ENCODE measurements at regions not wholly inside any gene's neighbourhood (a gene's known extent, or its start where the extent isn't known, plus 50 kb on each side); places are given as distances from the start of the nearest gene placed in this dataset.

GRCh38 chr2:104240984-104241383 lies 612.9 kb upstream of the POU3F3 start:
- Mint-ChIP-seq H3K27me3 (ENCODE audit: unreplicated experiment) (no peaks in the 10 kb centered on the region), H3K9me3 (ENCODE audit: unreplicated experiment) (peaks cover 5% of the 10 kb centered on the region), H3K36me3 (ENCODE audit: unreplicated experiment) (peaks cover 10% of the 10 kb centered on the region), H3K27ac (ENCODE audit: unreplicated experiment) (no peak overlapping the region), H3K4me3 (ENCODE audit: unreplicated experiment) (no peak overlapping the region), H3K4me1 (ENCODE audit: low read depth, unreplicated experiment) (no peaks in the 10 kb centered on the region)
- TF ChIP-seq CTCF (IDR thresholded peaks at IDR 0.05; ENCODE audit: partially characterized antibody, unreplicated experiment) = no peak
- no peak for DNase-seq

GRCh38 chr2:104249629-104250028 lies 604.3 kb upstream of the POU3F3 start:
- H3K36me3 Mint-ChIP-seq (ENCODE audit: unreplicated experiment) = peaks cover 4% of the 10 kb centered on the region
- no peak for DNase-seq
- H3K4me3 Mint-ChIP-seq (ENCODE audit: unreplicated experiment) = no peak overlapping the region
- H3K27me3 Mint-ChIP-seq (ENCODE audit: unreplicated experiment) = peaks cover 2% of the 10 kb centered on the region
- H3K9me3 Mint-ChIP-seq (ENCODE audit: unreplicated experiment) = no peaks in the 10 kb centered on the region
- TF ChIP-seq CTCF (IDR thresholded peaks at IDR 0.05; ENCODE audit: partially characterized antibody, unreplicated experiment) = no peak
- no peaks in the 10 kb centered on the region for H3K4me1 Mint-ChIP-seq (ENCODE audit: low read depth, unreplicated experiment)
- no peak overlapping the region for H3K27ac Mint-ChIP-seq (ENCODE audit: unreplicated experiment)

GRCh38 chr2:104250635-104251034 lies 603.3 kb upstream of the POU3F3 start:
- no peak for TF ChIP-seq CTCF (IDR thresholded peaks at IDR 0.05; ENCODE audit: partially characterized antibody, unreplicated experiment)
- Mint-ChIP-seq H3K9me3 (ENCODE audit: unreplicated experiment) (no peaks in the 10 kb centered on the region), H3K4me3 (ENCODE audit: unreplicated experiment) (no peak overlapping the region), H3K4me1 (ENCODE audit: low read depth, unreplicated experiment) (no peaks in the 10 kb centered on the region), H3K36me3 (ENCODE audit: unreplicated experiment) (peaks cover 4% of the 10 kb centered on the region), H3K27me3 (ENCODE audit: unreplicated experiment) (peaks cover 2% of the 10 kb centered on the region), H3K27ac (ENCODE audit: unreplicated experiment) (no peak overlapping the region)
- DNase-seq = no peak

GRCh38 chr2:104254017-104254416 lies 599.9 kb upstream of the POU3F3 start:
- Mint-ChIP-seq H3K36me3 (ENCODE audit: unreplicated experiment) (peaks cover 9% of the 10 kb centered on the region), H3K4me1 (ENCODE audit: low read depth, unreplicated experiment) (no peaks in the 10 kb centered on the region), H3K9me3 (ENCODE audit: unreplicated experiment) (no peaks in the 10 kb centered on the region), H3K27ac (ENCODE audit: unreplicated experiment) (no peak overlapping the region), H3K4me3 (ENCODE audit: unreplicated experiment) (no peak overlapping the region), H3K27me3 (ENCODE audit: unreplicated experiment) (no peaks in the 10 kb centered on the region)
- no peak for DNase-seq
- TF ChIP-seq CTCF (IDR thresholded peaks at IDR 0.05; ENCODE audit: partially characterized antibody, unreplicated experiment) = no peak

GRCh38 chr2:104262714-104263113 lies 591.2 kb upstream of the POU3F3 start:
- peaks cover 24% of the 10 kb centered on the region for H3K36me3 Mint-ChIP-seq (ENCODE audit: unreplicated experiment)
- H3K27me3 Mint-ChIP-seq (ENCODE audit: unreplicated experiment) = no peaks in the 10 kb centered on the region
- H3K27ac Mint-ChIP-seq (ENCODE audit: unreplicated experiment) = no peak overlapping the region
- no peak for DNase-seq
- no peak overlapping the region for H3K4me3 Mint-ChIP-seq (ENCODE audit: unreplicated experiment)
- H3K4me1 Mint-ChIP-seq (ENCODE audit: low read depth, unreplicated experiment) = no peaks in the 10 kb centered on the region
- H3K9me3 Mint-ChIP-seq (ENCODE audit: unreplicated experiment) = peaks cover 1% of the 10 kb centered on the region
- no peak for TF ChIP-seq CTCF (IDR thresholded peaks at IDR 0.05; ENCODE audit: partially characterized antibody, unreplicated experiment)

Data from glutamatergic neuron (in vitro differentiated cells).